H1 (cell line): ENCODE measurements at regions not wholly inside any gene's neighbourhood (a gene's known extent, or its start where the extent isn't known, plus 50 kb on each side); places are given as distances from the start of the nearest gene placed in this dataset.

Experiments
- CHD2 ChIP-seq: IDR thresholded peaks from 2 replicates; pipeline ENCODE4 v1.6.1; 2012; ENCODE audit warnings: low read length, improper control_type of control experiment
- EP300 ChIP-seq, 2 experiments: IDR thresholded peaks; 1 replicate in 1 of 2; 2 replicates in 1 of 2; pipeline ENCODE4 v1.6.1; 2011 to 2012; ENCODE audit warnings: low read depth in 2 of 2, low read length in 2 of 2, mild to moderate bottlenecking in 2 of 2, borderline replicate concordance in 1 of 2, inconsistent platforms in 1 of 2, moderate library complexity in 1 of 2
- FOSL1 ChIP-seq: IDR thresholded peaks from 2 replicates; pipeline ENCODE4 v1.6.1; 2011; ENCODE audit warnings: mild to moderate bottlenecking, low read depth, low read length, moderate library complexity; ENCODE audit not compliant: insufficient read depth
- MAFK ChIP-seq: IDR thresholded peaks from 2 replicates; pipeline ENCODE4 v1.6.1; 2012; ENCODE audit warnings: low read depth, mild to moderate bottlenecking, improper control_type of control experiment, low read length
- POLR2A ChIP-seq, 2 experiments: IDR thresholded peaks; 1 replicate in 1 of 2; 2 replicates in 1 of 2; pipeline ENCODE4 v1.6.1; 2011; ENCODE audit warnings: low read depth in 2 of 2, low read length in 2 of 2, mild to moderate bottlenecking in 2 of 2; ENCODE audit errors: control extremely low read depth in 1 of 2
- RFX5 ChIP-seq: IDR thresholded peaks from 2 replicates; pipeline ENCODE4 v1.6.1; 2011; ENCODE audit warnings: low read depth, low read length, improper control_type of control experiment, borderline replicate concordance
- SIN3A ChIP-seq, 2 experiments: IDR thresholded peaks in 1 of 2; conservative IDR thresholded peaks in 1 of 2; 2 replicates each; pipeline ENCODE4 v1.6.1; 2011 to 2012; ENCODE audit warnings: low read length in 2 of 2, improper control_type of control experiment in 1 of 2, low read depth in 1 of 2, mild to moderate bottlenecking in 1 of 2
- SP1 ChIP-seq: IDR thresholded peaks from 2 replicates; pipeline ENCODE4 v1.6.1; 2011; ENCODE audit warnings: low read depth, low read length
- SRF ChIP-seq: IDR thresholded peaks from 2 replicates; pipeline ENCODE4 v1.6.1; 2011; ENCODE audit warnings: mild to moderate bottlenecking, low read depth, low read length, moderate library complexity
- TAF1 ChIP-seq: IDR thresholded peaks from 2 replicates; pipeline ENCODE4 v1.6.1; 2011; ENCODE audit warnings: mild to moderate bottlenecking, low read depth, low read length
- TEAD4 ChIP-seq: IDR thresholded peaks from 2 replicates; pipeline ENCODE4 v1.6.1; 2012; ENCODE audit warnings: low read depth, low read length, inconsistent platforms, mixed read lengths
- TF ChIP-seq, protein P1 (sequence below), 3 experiments: IDR thresholded peaks; 1 replicate in 2 of 3; 2 replicates in 1 of 3; pipeline versions ENCODE4 v1.5.1 to v1.6.1; 2011; ENCODE audit warnings: low read length in 3 of 3, mild to moderate bottlenecking in 3 of 3, inconsistent platforms in 2 of 3, low read depth in 1 of 3, moderate library complexity in 1 of 3; ENCODE audit not compliant: insufficient read depth in 1 of 3; ENCODE audit errors: control extremely low read depth in 1 of 3
- TF ChIP-seq, protein P2 (sequence below): IDR thresholded peaks from 2 replicates; pipeline ENCODE4 v1.6.1; 2011; ENCODE audit warnings: low read length, improper control_type of control experiment

DNA sequence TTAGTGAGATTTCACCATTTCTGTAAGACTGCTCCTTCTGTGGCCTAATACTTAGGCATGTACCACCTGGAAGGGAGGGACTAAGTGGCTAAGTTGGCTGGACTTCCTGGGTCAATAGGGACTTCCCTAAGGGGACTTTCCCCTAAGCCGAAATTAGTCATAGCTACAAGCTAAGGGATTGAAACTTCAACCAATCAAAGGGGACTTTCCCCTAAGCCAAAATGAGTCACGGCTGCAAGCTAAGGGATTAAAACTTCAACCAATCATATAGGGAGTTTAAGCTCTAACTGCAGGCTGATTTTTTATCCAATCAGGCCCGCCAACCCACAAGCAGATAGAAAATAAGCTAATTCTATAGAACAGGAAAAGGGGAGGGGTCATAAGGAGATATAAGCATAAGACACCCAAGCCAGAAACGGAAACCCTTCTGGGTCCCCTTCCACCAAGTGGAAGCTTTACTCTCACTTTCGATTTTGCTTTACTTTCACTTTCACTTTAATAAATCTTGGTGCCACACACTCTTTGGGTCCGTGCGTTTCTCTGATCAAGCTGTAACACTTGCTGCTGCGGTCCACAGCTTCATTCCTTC lies 382.8 kb downstream of the KLHL4 start:
- TF ChIP-seq SP1 (no peak), POLR2A (IDR thresholded peaks at IDR 0.05; ENCODE audit: control extremely low read depth in 1 of 2, low read depth in 2 of 2, low read length in 2 of 2) (no peak), EP300 (IDR thresholded peaks at IDR 0.05; ENCODE audit: borderline replicate concordance in 1 of 2, low read depth in 2 of 2, low read length in 2 of 2) (no peak), SIN3A (conservative IDR thresholded peaks at IDR 0.05 in 1 of 2, IDR thresholded peaks at IDR 0.05 in 1 of 2; ENCODE audit: low read depth in 1 of 2, low read length in 2 of 2) (no peak), SRF (no peak), MAFK (no peak), TEAD4 (no peak), RFX5 (no peak), CHD2 (no peak), TAF1 (no peak), FOSL1 (no peak)
- TF ChIP-seq, protein P1, sequence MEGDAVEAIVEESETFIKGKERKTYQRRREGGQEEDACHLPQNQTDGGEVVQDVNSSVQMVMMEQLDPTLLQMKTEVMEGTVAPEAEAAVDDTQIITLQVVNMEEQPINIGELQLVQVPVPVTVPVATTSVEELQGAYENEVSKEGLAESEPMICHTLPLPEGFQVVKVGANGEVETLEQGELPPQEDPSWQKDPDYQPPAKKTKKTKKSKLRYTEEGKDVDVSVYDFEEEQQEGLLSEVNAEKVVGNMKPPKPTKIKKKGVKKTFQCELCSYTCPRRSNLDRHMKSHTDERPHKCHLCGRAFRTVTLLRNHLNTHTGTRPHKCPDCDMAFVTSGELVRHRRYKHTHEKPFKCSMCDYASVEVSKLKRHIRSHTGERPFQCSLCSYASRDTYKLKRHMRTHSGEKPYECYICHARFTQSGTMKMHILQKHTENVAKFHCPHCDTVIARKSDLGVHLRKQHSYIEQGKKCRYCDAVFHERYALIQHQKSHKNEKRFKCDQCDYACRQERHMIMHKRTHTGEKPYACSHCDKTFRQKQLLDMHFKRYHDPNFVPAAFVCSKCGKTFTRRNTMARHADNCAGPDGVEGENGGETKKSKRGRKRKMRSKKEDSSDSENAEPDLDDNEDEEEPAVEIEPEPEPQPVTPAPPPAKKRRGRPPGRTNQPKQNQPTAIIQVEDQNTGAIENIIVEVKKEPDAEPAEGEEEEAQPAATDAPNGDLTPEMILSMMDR (IDR thresholded peaks at IDR 0.05; ENCODE audit: control extremely low read depth in 1 of 3, insufficient read depth in 1 of 3, low read depth in 1 of 3, low read length in 3 of 3): no peak
- TF ChIP-seq, protein P2, sequence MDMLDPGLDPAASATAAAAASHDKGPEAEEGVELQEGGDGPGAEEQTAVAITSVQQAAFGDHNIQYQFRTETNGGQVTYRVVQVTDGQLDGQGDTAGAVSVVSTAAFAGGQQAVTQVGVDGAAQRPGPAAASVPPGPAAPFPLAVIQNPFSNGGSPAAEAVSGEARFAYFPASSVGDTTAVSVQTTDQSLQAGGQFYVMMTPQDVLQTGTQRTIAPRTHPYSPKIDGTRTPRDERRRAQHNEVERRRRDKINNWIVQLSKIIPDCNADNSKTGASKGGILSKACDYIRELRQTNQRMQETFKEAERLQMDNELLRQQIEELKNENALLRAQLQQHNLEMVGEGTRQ: no peak
